Type B pancreatic cell (in vitro differentiated cells): ENCODE measurements at regions not wholly inside any gene's neighbourhood (a gene's known extent, or its start where the extent isn't known, plus 50 kb on each side); places are given as distances from the start of the nearest gene placed in this dataset.

Experiments
- DNase-seq: peaks from one replicate; pipeline ENCODE4 v3.0.0; 2021; ENCODE audit warnings: mixed read lengths; ENCODE audit not compliant: unreplicated experiment; ENCODE audit errors: extremely low spot score
- H3K27ac Mint-ChIP-seq: 2 replicates; pipeline ENCODE4 v1.8.0; 2021; ENCODE audit warnings: mild to moderate bottlenecking, mixed read lengths
- H3K27me3 Mint-ChIP-seq: 2 replicates; pipeline ENCODE4 v1.8.0; 2021; ENCODE audit warnings: mixed read lengths
- H3K36me3 Mint-ChIP-seq: 2 replicates; pipeline ENCODE4 v1.8.0; 2021; ENCODE audit warnings: mixed read lengths
- H3K4me1 Mint-ChIP-seq: one replicate; pipeline ENCODE4 v1.8.0; 2021; ENCODE audit warnings: mixed read lengths; ENCODE audit not compliant: unreplicated experiment
- H3K4me3 Mint-ChIP-seq: 2 replicates; pipeline ENCODE4 v1.8.0; 2021; ENCODE audit warnings: mild to moderate bottlenecking, mixed read lengths
- H3K9me3 Mint-ChIP-seq: 2 replicates; pipeline ENCODE4 v1.8.0; 2021; ENCODE audit warnings: mixed read lengths
- CTCF ChIP-seq: fragments of 200-600 bp; sonication (generic); conservative IDR thresholded peaks from 2 replicates; pipeline ENCODE4 v1.5.0; 2021; ENCODE audit warnings: antibody characterized with exemption, mild to moderate bottlenecking

GRCh38 chr4:55251896-55252295 lies 94.1 kb upstream of the SRD5A3 start:
- Mint-ChIP-seq H3K9me3 (peaks cover 5% of the 10 kb centered on the region), H3K36me3 (no peaks in the 10 kb centered on the region), H3K4me1 (peaks cover 17% of the 10 kb centered on the region), H3K27me3 (no peaks in the 10 kb centered on the region), H3K4me3 (no peak overlapping the region), H3K27ac (no peak overlapping the region)
- TF ChIP-seq CTCF = no peak
- DNase-seq = no peak

- Mint-ChIP-seq H3K4me1 (peaks cover 24% of the 10 kb centered on the region), H3K27ac (no peak overlapping the region), H3K4me3 (no peak overlapping the region), H3K9me3 (peaks cover 5% of the 10 kb centered on the region), H3K36me3 (no peaks in the 10 kb centered on the region), H3K27me3 (no peaks in the 10 kb centered on the region)
- TF ChIP-seq CTCF = no peak
- DNase-seq = no peak
These were observed 92.0 kb upstream of the SRD5A3 start for GRCh38 chr4:55253948-55254593.

GRCh38 chr4:55255179-55255578 lies 90.9 kb upstream of the SRD5A3 start:
- no peak overlapping the region for H3K27ac Mint-ChIP-seq
- no peaks in the 10 kb centered on the region for H3K9me3 Mint-ChIP-seq
- no peaks in the 10 kb centered on the region for H3K36me3 Mint-ChIP-seq

GRCh38 chr4:55256787-55257186 lies 89.3 kb upstream of the SRD5A3 start:
- peaks cover 27% of the 10 kb centered on the region for H3K4me1 Mint-ChIP-seq
- no peak overlapping the region for H3K27ac Mint-ChIP-seq
- no peak for TF ChIP-seq CTCF
- H3K36me3 Mint-ChIP-seq = no peaks in the 10 kb centered on the region
- DNase-seq = no peak
- no peak overlapping the region for H3K4me3 Mint-ChIP-seq
- H3K9me3 Mint-ChIP-seq = no peaks in the 10 kb centered on the region
- no peaks in the 10 kb centered on the region for H3K27me3 Mint-ChIP-seq

More at GRCh38 chr4:55255179-55255578, 90.9 kb upstream of the SRD5A3 start:
- Mint-ChIP-seq H3K27me3 (no peaks in the 10 kb centered on the region), H3K4me1 (peaks cover 27% of the 10 kb centered on the region), H3K4me3 (no peak overlapping the region)
- no peak for TF ChIP-seq CTCF
- DNase-seq = no peak

GRCh38 chr4:55258152-55258865 lies 87.7 kb upstream of the SRD5A3 start:
- H3K27ac Mint-ChIP-seq = no peak overlapping the region
- H3K4me1 Mint-ChIP-seq = peaks cover 27% of the 10 kb centered on the region
- no peak for TF ChIP-seq CTCF
- no peak overlapping the region for H3K4me3 Mint-ChIP-seq
- no peaks in the 10 kb centered on the region for H3K36me3 Mint-ChIP-seq
- DNase-seq = no peak
- no peaks in the 10 kb centered on the region for H3K27me3 Mint-ChIP-seq
- H3K9me3 Mint-ChIP-seq = no peaks in the 10 kb centered on the region
